Endothelial cell of umbilical vein (primary cell): ENCODE measurements at regions not wholly inside any gene's neighbourhood (a gene's known extent, or its start where the extent isn't known, plus 50 kb on each side); places are given as distances from the start of the nearest gene placed in this dataset.

ENCODE experiments used
- BruUV-seq: library from RNA; stranded (reverse); fragments of 400-500 nt; replicated peaks from 2 replicates; lab custom pipeline; 2021; lab: Mats Ljungman, UMichigan
- CTCF ChIA-PET: fragments of 300-600, 350-600 bp; sonication (Branson Sonifier 250); formaldehyde crosslinking; loops from one replicate; lab custom pipeline; 2021; ENCODE audit warnings: antibody characterized with exemption, inconsistent platforms; lab: Charles Lee
- POLR2A ChIA-PET: fragments of 300-600, 350-600 bp; sonication (Branson Sonifier 250); formaldehyde crosslinking; loops from one replicate; lab custom pipeline; 2021; ENCODE audit warnings: antibody characterized with exemption, inconsistent platforms; lab: Charles Lee
- DNase-seq: peaks from one replicate; pipeline ENCODE4 v3.0.0-alpha.2; 2011; ENCODE audit warnings: low read depth, low spot score
- FAIRE-seq: peaks from 2 replicates; lab custom pipeline; 2011; peaks lifted over from hg19 to GRCh38; lab: Jason Lieb, UNC
- H2AFZ ChIP-seq: 2 replicates; pipeline ENCODE4 v1.6.0; 2012; ENCODE audit warnings: low read depth, low read length, control low read depth, inconsistent platforms
- H3K27ac ChIP-seq: 2 replicates; pipeline ENCODE4 v1.5.1; 2011; ENCODE audit warnings: low read depth, mild to moderate bottlenecking, control low read depth, low read length, moderate library complexity; ENCODE audit not compliant: insufficient read depth
- H3K27me3 ChIP-seq, 2 experiments: 2 replicates each; pipeline versions ENCODE4 v1.6.0 to v1.6.1; 2011; ENCODE audit warnings: low read length in 2 of 2, mixed read lengths in 1 of 2; ENCODE audit not compliant: control insufficient read depth in 2 of 2, insufficient read depth in 2 of 2
- H3K36me3 ChIP-seq, 2 experiments: 2 replicates in 1 of 2; 3 replicates in 1 of 2; pipeline ENCODE4 v1.5.1; 2011; ENCODE audit warnings: low read length in 2 of 2, mild to moderate bottlenecking in 1 of 2, moderate library complexity in 1 of 2; ENCODE audit not compliant: control insufficient read depth in 2 of 2, insufficient read depth in 2 of 2; ENCODE audit errors: extremely low read depth in 1 of 2
- H3K4me1 ChIP-seq: 3 replicates; pipeline ENCODE4 v1.5.1; 2011; ENCODE audit warnings: mild to moderate bottlenecking, low read length; ENCODE audit not compliant: control insufficient read depth, insufficient read depth; ENCODE audit errors: extremely low read depth
- H3K4me2 ChIP-seq: 2 replicates; pipeline ENCODE4 v1.6.1; 2011; ENCODE audit warnings: low read length, control low read depth, mixed read lengths; ENCODE audit not compliant: insufficient read depth
- H3K4me3 ChIP-seq, 3 experiments: fragments of 200-600 bp in 1 of 3; sonication (generic), shearing (Covaris generic) in 1 of 3; replicated peaks in 1 of 3; 2 replicates each; pipeline ENCODE4 v1.5.1; 2011 to 2016; ENCODE audit warnings: control low read depth in 3 of 3, low read length in 3 of 3, mild to moderate bottlenecking in 2 of 3, inconsistent platforms in 1 of 3, low read depth in 1 of 3, moderate library complexity in 1 of 3; ENCODE audit not compliant: insufficient read depth in 1 of 3
- H3K79me2 ChIP-seq: 2 replicates; pipeline ENCODE4 v1.6.0; 2012; ENCODE audit warnings: low read length, inconsistent platforms; ENCODE audit not compliant: control insufficient read depth, insufficient read depth
- H3K9ac ChIP-seq: replicated peaks from 2 replicates; pipeline ENCODE3; 2011; ENCODE audit warnings: low read length, control low read depth; ENCODE audit not compliant: insufficient read depth; ENCODE audit errors: extremely low read depth
- H3K9me1 ChIP-seq: replicated peaks from 3 replicates; pipeline ENCODE4 v1.6.0; 2011; ENCODE audit warnings: mild to moderate bottlenecking, low read length; ENCODE audit not compliant: control insufficient read depth, insufficient read depth; ENCODE audit errors: extremely low read depth
- H3K9me3 ChIP-seq: replicated peaks from 2 replicates; pipeline ENCODE4 v1.5.1; 2012; ENCODE audit warnings: low read length, inconsistent platforms; ENCODE audit not compliant: control insufficient read depth, insufficient read depth
- H4K20me1 ChIP-seq: replicated peaks from 2 replicates; pipeline ENCODE3; 2011; ENCODE audit warnings: mild to moderate bottlenecking, low read length; ENCODE audit not compliant: control insufficient read depth, insufficient read depth; ENCODE audit errors: extremely low read depth
- CTCF ChIP-seq, 2 donors: IDR thresholded peaks; 1 replicate in 1 of 2; 2 replicates in 1 of 2; pipeline ENCODE4 v1.5.1; 2011; ENCODE audit warnings: low read length in 2 of 2, mild to moderate bottlenecking in 2 of 2, moderate library complexity in 2 of 2, control low read depth in 1 of 2, inconsistent platforms in 1 of 2, low read depth in 1 of 2; ENCODE audit not compliant: insufficient read depth in 1 of 2; ENCODE audit errors: extremely low read depth in 1 of 2
- EZH2 ChIP-seq: IDR thresholded peaks from 2 replicates; pipeline ENCODE4 v1.6.1; 2012; ENCODE audit warnings: borderline replicate concordance, low read depth, mild to moderate bottlenecking, moderate library complexity, low read length, inconsistent platforms; ENCODE audit not compliant: severe bottlenecking
- FOS ChIP-seq: IDR thresholded peaks from 2 replicates; pipeline ENCODE4 v1.6.1; 2011; ENCODE audit warnings: mild to moderate bottlenecking, low read length, moderate library complexity, borderline replicate concordance; ENCODE audit not compliant: insufficient read depth
- GATA2 ChIP-seq: IDR thresholded peaks from 2 replicates; pipeline ENCODE4 v1.7.0; 2011; ENCODE audit warnings: low read depth, mild to moderate bottlenecking, moderate library complexity, mixed read lengths, low read length; ENCODE audit not compliant: insufficient read length, insufficient read depth
- JUN ChIP-seq: IDR thresholded peaks from 2 replicates; pipeline ENCODE4 v1.6.1; 2011; ENCODE audit warnings: borderline replicate concordance, low read depth; ENCODE audit not compliant: insufficient read length, insufficient read depth
- MAX ChIP-seq: IDR thresholded peaks from 2 replicates; pipeline ENCODE4 v1.6.1; 2011; ENCODE audit not compliant: insufficient read depth, insufficient read length
- MYC ChIP-seq: IDR thresholded peaks from one replicate; pipeline ENCODE4 v1.6.1; 2011; ENCODE audit warnings: mild to moderate bottlenecking, low read depth, low read length
- POLR2A ChIP-seq: IDR thresholded peaks from 2 replicates; pipeline ENCODE4 v1.6.1; 2012; ENCODE audit warnings: low read depth, mild to moderate bottlenecking, control low read depth, low read length
- POLR2AphosphoS5 ChIP-seq: IDR thresholded peaks from 2 replicates; pipeline ENCODE4 v1.6.1; 2012; ENCODE audit warnings: low read depth, mild to moderate bottlenecking, control low read depth, low read length, moderate library complexity; ENCODE audit not compliant: insufficient read depth
- dilution Hi-C: fragments of 300-500 bp; cut with MboI; formaldehyde crosslinking; loops from one replicate; pipeline ENCODE4 v1.15.0; 2019; ENCODE audit warnings: low sequenced_read_pairs; ENCODE audit not compliant: extremely low pct_ligation_motif_present
- intact Hi-C: fragments of 100-400 bp; cut with micrococcal nuclease; formaldehyde crosslinking; loops from one replicate; pipeline ENCODE4 v1.10.0; 2022

GRCh38 chr7:38017320-38017719 lies 96.9 kb downstream of the EPDR1 start:
- dilution Hi-C loops (no loop called here), intact Hi-C loops (no loop called here)
- no peak overlapping the region for H2AFZ ChIP-seq
- no peak overlapping the region for H3K4me3 ChIP-seq
- no peaks in the 10 kb centered on the region for H3K9me3 ChIP-seq
- no peaks in the 10 kb centered on the region for H3K4me1 ChIP-seq
- no peaks in the 10 kb centered on the region for H3K79me2 ChIP-seq
- no TSS peak for BruUV-seq
- H3K4me2 ChIP-seq = no peak overlapping the region
- TF ChIP-seq POLR2AphosphoS5 (no peak), MYC (no peak), POLR2A (no peak), FOS (no peak), MAX (no peak), GATA2 (no peak), JUN (no peak), CTCF (IDR thresholded peaks at IDR 0.05; ENCODE audit: extremely low read depth in 1 of 2, insufficient read depth in 1 of 2, low read depth in 1 of 2, low read length in 2 of 2) (no peak), EZH2 (no peak)
- POLR2A ChIA-PET = no interaction called here
- H3K9me1 ChIP-seq = no peaks in the 10 kb centered on the region
- H3K27me3 ChIP-seq = no peaks in the 10 kb centered on the region
- FAIRE-seq (no peak), DNase-seq (no peak)
- no peak overlapping the region for H3K9ac ChIP-seq
- CTCF ChIA-PET = no interaction called here
- H4K20me1 ChIP-seq = no peaks in the 10 kb centered on the region
- H3K27ac ChIP-seq = no peak overlapping the region
- no peaks in the 10 kb centered on the region for H3K36me3 ChIP-seq
